DND-41 (cell line): ENCODE measurements at regions not wholly inside any gene's neighbourhood (a gene's known extent, or its start where the extent isn't known, plus 50 kb on each side); places are given as distances from the start of the nearest gene placed in this dataset.

ENCODE experiments used
- ATAC-seq: fragments of 200-7000 bp; cut with Tn5 transposase; 3 replicates; pipeline ENCODE4 v1.9.1; 2021; ENCODE audit warnings: low read depth; ENCODE audit not compliant: insufficient read depth
- DNase-seq: peaks from one replicate; pipeline ENCODE4 v3.0.0-alpha.2; 2020
- H2AFZ ChIP-seq: 2 replicates; pipeline ENCODE4 v1.6.0; 2012; ENCODE audit warnings: low read depth, low read length
- H3K27ac ChIP-seq: 2 replicates; pipeline ENCODE4 v1.5.1; 2012; ENCODE audit warnings: low read length, inconsistent platforms
- H3K27me3 ChIP-seq: fragments of 200-600 bp; sonication (generic); 2 replicates; pipeline ENCODE4 v1.6.0; 2012; ENCODE audit warnings: low read length, mild to moderate bottlenecking, inconsistent platforms; ENCODE audit not compliant: insufficient read depth, poor library complexity
- H3K36me3 ChIP-seq: 2 replicates; pipeline ENCODE4 v1.5.1; 2012; ENCODE audit warnings: low read length, inconsistent platforms; ENCODE audit not compliant: insufficient read depth
- H3K4me1 ChIP-seq: 2 replicates; pipeline ENCODE4 v1.5.1; 2012; ENCODE audit warnings: mild to moderate bottlenecking, low read length; ENCODE audit not compliant: insufficient read depth
- H3K4me2 ChIP-seq: 2 replicates; pipeline ENCODE4 v1.6.0; 2012; ENCODE audit warnings: mild to moderate bottlenecking, moderate library complexity, low read length, inconsistent platforms; ENCODE audit not compliant: insufficient read depth
- H3K4me3 ChIP-seq, 2 experiments: fragments of 200-600 bp in 1 of 2; shearing (Covaris generic) in 1 of 2; 2 replicates each; pipeline ENCODE4 v1.5.1; 2012 to 2016; ENCODE audit warnings: inconsistent platforms in 2 of 2, low read length in 2 of 2, mild to moderate bottlenecking in 2 of 2, low read depth in 1 of 2, moderate library complexity in 1 of 2
- H3K79me2 ChIP-seq: 2 replicates; pipeline ENCODE4 v1.6.0; 2012; ENCODE audit warnings: low read length, inconsistent platforms; ENCODE audit not compliant: insufficient read depth
- H3K9ac ChIP-seq: 2 replicates; pipeline ENCODE4 v1.6.0; 2012; ENCODE audit warnings: low read depth, mild to moderate bottlenecking, inconsistent platforms, low read length, moderate library complexity
- H3K9me3 ChIP-seq: 2 replicates; pipeline ENCODE4 v1.5.1; 2012; ENCODE audit warnings: low read length, moderate library complexity, mild to moderate bottlenecking, inconsistent platforms; ENCODE audit not compliant: insufficient read depth, severe bottlenecking
- H4K20me1 ChIP-seq: 2 replicates; pipeline ENCODE4 v1.6.0; 2012; ENCODE audit warnings: low read length; ENCODE audit not compliant: insufficient read depth
- CTCF ChIP-seq: IDR thresholded peaks from 2 replicates; pipeline ENCODE4 v1.5.1; 2012; ENCODE audit warnings: borderline replicate concordance, low read length, moderate library complexity, mild to moderate bottlenecking; ENCODE audit not compliant: poor library complexity, severe bottlenecking; ENCODE audit errors: extremely low read depth
- EZH2 ChIP-seq: IDR thresholded peaks from 3 replicates; pipeline ENCODE4 v1.6.1; 2012; ENCODE audit warnings: borderline replicate concordance, low read depth, mild to moderate bottlenecking, moderate library complexity, low read length, inconsistent platforms; ENCODE audit not compliant: severe bottlenecking

DNA sequence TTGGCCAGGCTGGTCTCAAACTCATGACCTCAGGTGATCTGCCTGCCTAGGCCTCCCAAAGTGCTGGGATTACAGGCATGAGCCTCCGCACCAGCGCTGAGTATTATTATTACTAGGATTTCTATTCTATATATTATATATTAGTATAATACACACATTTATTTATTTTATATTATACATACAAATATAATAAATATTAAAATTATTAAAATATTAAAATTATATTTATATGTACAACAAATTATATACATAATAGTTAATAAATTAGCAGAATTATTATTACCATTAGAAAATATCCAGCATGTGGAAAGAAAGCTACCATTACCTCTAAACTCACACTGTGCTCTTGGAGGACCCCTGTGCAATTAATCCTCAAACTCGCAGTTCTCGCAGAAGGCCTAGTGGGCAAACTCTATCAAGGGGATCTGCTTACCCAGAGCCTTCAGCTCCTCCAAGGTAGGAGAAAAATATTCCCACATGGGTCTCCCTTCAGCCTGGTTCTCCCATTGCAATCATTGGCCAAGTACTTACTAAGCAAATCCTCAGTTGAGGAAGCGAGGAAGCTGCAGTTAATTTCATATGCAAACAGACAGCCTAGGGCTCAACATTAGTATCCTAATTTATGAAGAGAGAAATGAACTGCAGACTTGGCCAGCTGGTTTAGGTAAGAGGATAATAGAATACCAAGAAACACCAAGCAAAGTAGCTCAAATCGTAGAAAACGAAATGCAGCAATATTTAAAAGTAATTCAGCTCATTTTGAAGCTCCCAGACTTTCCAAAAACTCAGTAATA, 241.4 kb upstream of the IRX5 start:
- Histone ChIP-seq H2AFZ (no peak overlapping the region), H3K79me2 (no peaks in the 10 kb centered on the region), H3K4me1 (no peaks in the 10 kb centered on the region), H3K4me3 (no peak overlapping the region), H3K27me3 (no peaks in the 10 kb centered on the region), H4K20me1 (no peaks in the 10 kb centered on the region), H3K27ac (no peak overlapping the region), H3K4me2 (no peak overlapping the region), H3K9me3 (no peaks in the 10 kb centered on the region), H3K36me3 (no peaks in the 10 kb centered on the region), H3K9ac (no peak overlapping the region)
- ATAC-seq (no peak), DNase-seq (no peak)
- TF ChIP-seq CTCF (no peak), EZH2 (no peak)

DNA sequence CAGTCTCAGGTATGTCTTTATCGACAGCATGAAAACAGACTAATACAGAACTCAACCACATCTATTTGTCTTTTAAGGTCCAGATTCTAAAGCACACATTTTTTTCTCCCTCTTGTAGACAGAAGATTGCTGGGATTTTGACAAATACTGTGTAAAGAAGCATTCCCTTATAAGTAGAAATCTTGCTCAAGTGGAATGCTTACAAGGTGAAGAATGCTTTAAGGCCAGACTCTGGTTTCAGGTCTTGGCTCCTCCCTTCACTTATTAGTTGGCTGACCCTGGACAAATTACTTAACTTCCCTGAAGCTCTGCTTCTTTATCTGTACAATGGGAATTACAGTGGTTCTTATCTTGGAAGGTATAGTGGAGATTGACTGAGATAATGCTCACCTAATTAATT, 242.3 kb upstream of the IRX5 start:
- no peak overlapping the region for H2AFZ ChIP-seq
- H3K27me3 ChIP-seq = no peaks in the 10 kb centered on the region
- no peak overlapping the region for H3K9ac ChIP-seq
- ATAC-seq (no peak), DNase-seq (no peak)
- no peak overlapping the region for H3K27ac ChIP-seq
- TF ChIP-seq EZH2 (no peak), CTCF (no peak)
- no peaks in the 10 kb centered on the region for H4K20me1 ChIP-seq
- H3K4me3 ChIP-seq = no peak overlapping the region
- no peaks in the 10 kb centered on the region for H3K4me1 ChIP-seq
- no peaks in the 10 kb centered on the region for H3K36me3 ChIP-seq
- no peaks in the 10 kb centered on the region for H3K9me3 ChIP-seq
- H3K4me2 ChIP-seq = no peak overlapping the region
- H3K79me2 ChIP-seq = no peaks in the 10 kb centered on the region

DNA sequence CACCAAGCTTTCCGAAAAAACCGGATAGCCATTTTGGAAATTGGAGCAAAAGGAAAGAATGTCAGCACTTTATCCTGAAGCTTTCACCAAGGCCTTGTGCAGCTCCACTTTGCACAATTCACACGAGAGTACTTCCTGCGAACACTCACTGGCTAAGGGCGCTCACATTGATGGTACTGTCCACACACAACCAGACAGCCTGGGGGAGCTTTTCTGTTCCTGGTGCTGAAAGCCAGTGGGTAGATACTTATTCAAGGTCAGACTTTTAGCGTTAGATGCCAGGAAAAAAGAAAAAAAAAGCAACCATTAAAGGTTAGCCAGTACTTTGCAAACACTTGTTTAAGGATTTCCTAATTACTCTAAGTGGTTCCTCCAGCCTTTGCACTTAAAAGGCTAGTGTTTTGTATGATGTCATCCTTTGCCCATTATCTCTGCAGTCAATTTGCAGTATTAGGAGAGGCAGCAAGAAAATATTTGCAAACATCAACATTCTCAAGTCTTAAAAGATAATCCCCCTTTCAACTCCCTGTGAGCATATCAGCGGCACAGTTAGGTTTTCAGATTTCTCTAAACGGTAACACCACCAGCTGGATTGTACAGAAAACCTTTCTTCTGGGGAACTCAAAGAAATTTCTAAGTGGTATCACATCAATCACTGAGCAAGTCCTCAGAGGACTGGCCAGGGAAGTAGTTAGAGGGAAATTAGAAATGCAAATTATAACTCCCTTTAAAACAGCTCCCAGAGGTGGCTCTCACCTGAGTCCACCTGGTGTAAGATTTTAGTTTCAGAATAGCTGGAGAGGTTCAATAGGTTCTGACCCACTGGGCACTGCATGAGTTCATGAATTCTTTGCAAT, 243.4 kb upstream of the IRX5 start:
- no peaks in the 10 kb centered on the region for H3K36me3 ChIP-seq
- H3K27ac ChIP-seq = no peak overlapping the region
- no peaks in the 10 kb centered on the region for H4K20me1 ChIP-seq
- H3K4me1 ChIP-seq = no peaks in the 10 kb centered on the region
- ATAC-seq = no peak
- TF ChIP-seq CTCF (no peak), EZH2 (no peak)
- H3K9ac ChIP-seq = no peak overlapping the region
- H3K27me3 ChIP-seq = no peaks in the 10 kb centered on the region
- no peak overlapping the region for H3K4me3 ChIP-seq
- H3K9me3 ChIP-seq = no peaks in the 10 kb centered on the region
- H3K79me2 ChIP-seq = no peaks in the 10 kb centered on the region
- no peak overlapping the region for H2AFZ ChIP-seq
- no peak for DNase-seq
- no peak overlapping the region for H3K4me2 ChIP-seq
